ENCODE measurements at regions not wholly inside any gene's neighbourhood (a gene's known extent, or its start where the extent isn't known, plus 50 kb on each side); places are given as distances from the start of the nearest gene placed in this dataset.

DNA sequence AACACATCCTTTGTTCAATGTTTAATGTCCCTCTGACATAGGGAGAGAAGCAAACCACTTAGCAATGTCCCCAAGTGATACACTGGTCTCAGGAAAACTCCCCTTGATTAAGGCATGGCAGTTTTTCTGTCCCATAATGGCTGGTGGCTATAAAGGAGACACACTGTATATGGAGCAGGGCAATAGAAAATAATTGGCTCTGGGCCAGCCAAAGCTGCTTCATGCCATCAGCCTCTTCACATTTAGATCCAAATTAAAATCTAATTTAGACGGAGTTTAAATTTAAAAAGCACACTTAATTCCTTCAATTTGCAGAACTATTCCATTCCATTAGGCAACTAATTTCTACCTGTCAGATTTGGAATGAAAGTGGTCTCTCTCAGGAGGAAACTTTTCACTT is 638.1 kb downstream of the DSC3 start:
- no peaks in the 10 kb centered on the region for H3K27me3 ChIP-seq (ENCODE audit: insufficient read depth, low read length, poor library complexity, severe bottlenecking)
- no peaks in the 10 kb centered on the region for H3K4me1 ChIP-seq (ENCODE audit: insufficient read depth, low read length)
- no peak overlapping the region for H3K27ac Mint-ChIP-seq
- no peak for DNase-seq
- no peaks in the 10 kb centered on the region for H3K4me1 Mint-ChIP-seq
- no peak overlapping the region for H3K4me3 ChIP-seq (ENCODE audit: low read length)
- no peak overlapping the region for H3K27ac ChIP-seq (ENCODE audit: low read depth, low read length)
- no peaks in the 10 kb centered on the region for H3K36me3 Mint-ChIP-seq
- peaks cover 3 to 33% (median 12%) of the 10 kb centered on the region in 5 donors for H3K9me3 Mint-ChIP-seq
- POLR2A ChIA-PET: no interaction called here
- H3K4me3 Mint-ChIP-seq: no peak overlapping the region
- CTCF ChIA-PET: no interaction called here
- H3K9me3 ChIP-seq (ENCODE audit: low read length): no peaks in the 10 kb centered on the region
- no peaks in the 10 kb centered on the region for H3K36me3 ChIP-seq (ENCODE audit: insufficient read depth, low read length)
- no peaks in the 10 kb centered on the region for H3K27me3 Mint-ChIP-seq

DNA sequence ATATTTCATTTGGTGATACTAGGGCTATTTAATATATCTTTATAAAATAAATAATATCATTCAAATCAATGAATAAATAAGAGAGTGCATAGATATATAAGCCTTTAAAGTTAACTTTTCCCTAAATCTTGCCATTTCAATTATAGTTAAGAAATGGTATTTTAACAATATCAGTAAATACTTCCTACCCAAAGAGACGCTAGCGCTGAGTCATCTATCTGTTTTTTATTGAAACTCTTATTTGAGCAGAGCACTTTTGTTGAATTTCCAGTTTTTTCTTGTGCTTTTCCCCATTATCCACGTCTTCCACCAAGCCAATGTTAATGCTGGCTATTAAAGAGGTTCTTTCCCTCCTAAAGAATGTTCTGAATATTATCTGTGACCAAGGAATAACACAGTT is 639.3 kb downstream of the DSC3 start:
- Mint-ChIP-seq H3K9me3 (peaks cover 0 to 34% (median 7%) of the 10 kb centered on the region in 5 donors), H3K4me3 (no peak overlapping the region), H3K27ac (no peak overlapping the region), H3K4me1 (no peaks in the 10 kb centered on the region), H3K27me3 (no peaks in the 10 kb centered on the region), H3K36me3 (no peaks in the 10 kb centered on the region)
- H3K9me3 ChIP-seq (ENCODE audit: low read length): no peaks in the 10 kb centered on the region
- CTCF ChIA-PET: no interaction called here
- no peaks in the 10 kb centered on the region for H3K36me3 ChIP-seq (ENCODE audit: insufficient read depth, low read length)
- no peak overlapping the region for H3K4me3 ChIP-seq (ENCODE audit: low read length)
- H3K27me3 ChIP-seq (ENCODE audit: insufficient read depth, low read length, poor library complexity, severe bottlenecking): no peaks in the 10 kb centered on the region
- no peaks in the 10 kb centered on the region for H3K4me1 ChIP-seq (ENCODE audit: insufficient read depth, low read length)
- DNase-seq: no peak
- POLR2A ChIA-PET: no interaction called here
- H3K27ac ChIP-seq (ENCODE audit: low read depth, low read length): no peak overlapping the region

DNA sequence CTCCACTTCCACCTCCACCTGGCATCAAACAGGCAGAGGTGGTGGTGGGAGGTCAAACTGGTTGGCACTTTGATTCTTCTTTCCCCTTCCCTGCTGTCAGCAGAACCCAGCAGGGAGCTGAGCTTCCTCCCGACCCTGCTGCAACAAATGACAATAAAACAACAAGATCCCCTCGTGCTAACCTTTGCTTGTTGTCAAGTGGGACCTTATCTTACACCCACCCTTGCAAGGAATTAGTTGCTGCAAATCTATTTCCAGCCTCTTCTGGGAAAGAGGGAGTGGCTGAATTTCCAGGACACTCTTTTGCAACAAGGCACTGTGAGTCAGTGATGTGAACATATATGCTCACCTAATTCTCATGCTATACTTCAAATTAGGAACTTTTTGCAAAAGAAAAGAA is 655.1 kb downstream of the DSC3 start:
- Mint-ChIP-seq H3K9me3 (peaks cover 0 to 22% (median 7%) of the 10 kb centered on the region in 5 donors), H3K4me1 (no peaks in the 10 kb centered on the region), H3K36me3 (no peaks in the 10 kb centered on the region), H3K4me3 (no peak overlapping the region), H3K27me3 (no peaks in the 10 kb centered on the region), H3K27ac (no peak overlapping the region)
- Histone ChIP-seq H3K27ac (ENCODE audit: low read depth, low read length) (no peak overlapping the region), H3K4me3 (ENCODE audit: low read length) (no peak overlapping the region), H3K27me3 (ENCODE audit: insufficient read depth, low read length, poor library complexity, severe bottlenecking) (no peaks in the 10 kb centered on the region), H3K36me3 (ENCODE audit: insufficient read depth, low read length) (no peaks in the 10 kb centered on the region), H3K4me1 (ENCODE audit: insufficient read depth, low read length) (no peaks in the 10 kb centered on the region), H3K9me3 (ENCODE audit: low read length) (no peaks in the 10 kb centered on the region)
- POLR2A ChIA-PET: no interaction called here
- CTCF ChIA-PET: no interaction called here
- no peak for DNase-seq

DNA sequence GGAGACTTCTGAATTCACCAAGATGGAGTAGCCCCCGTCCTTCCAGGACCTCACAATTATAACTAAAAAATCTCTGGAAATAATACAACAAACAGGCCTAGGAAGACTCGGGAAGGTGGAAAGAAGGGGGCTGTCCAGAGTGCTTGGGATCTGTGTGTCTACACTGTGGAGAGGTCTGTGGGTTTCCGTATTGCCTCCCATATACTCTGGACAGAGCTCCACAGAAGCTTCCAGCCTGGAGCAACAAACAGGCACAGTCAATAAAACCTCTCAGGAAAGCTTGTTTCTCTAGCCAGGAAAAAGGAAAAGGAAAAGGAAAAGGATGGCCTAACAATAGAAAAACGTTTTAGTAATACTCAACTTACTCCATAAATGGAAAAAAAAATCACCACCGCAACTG is 655.9 kb downstream of the DSC3 start:
- Histone ChIP-seq H3K4me3 (ENCODE audit: low read length) (no peak overlapping the region), H3K36me3 (ENCODE audit: insufficient read depth, low read length) (no peaks in the 10 kb centered on the region), H3K27ac (ENCODE audit: low read depth, low read length) (no peak overlapping the region), H3K4me1 (ENCODE audit: insufficient read depth, low read length) (no peaks in the 10 kb centered on the region), H3K9me3 (ENCODE audit: low read length) (no peaks in the 10 kb centered on the region), H3K27me3 (ENCODE audit: insufficient read depth, low read length, poor library complexity, severe bottlenecking) (no peaks in the 10 kb centered on the region)
- Mint-ChIP-seq H3K4me1 (no peaks in the 10 kb centered on the region), H3K27me3 (no peaks in the 10 kb centered on the region), H3K27ac (peak overlapping the region in 1 of 8 donors; percentile 15), H3K4me3 (no peak overlapping the region), H3K9me3 (peaks cover 0 to 25% (median 5%) of the 10 kb centered on the region in 5 donors), H3K36me3 (no peaks in the 10 kb centered on the region)
- CTCF ChIA-PET: no interaction called here
- POLR2A ChIA-PET: no interaction called here
- DNase-seq: no peak

DNA sequence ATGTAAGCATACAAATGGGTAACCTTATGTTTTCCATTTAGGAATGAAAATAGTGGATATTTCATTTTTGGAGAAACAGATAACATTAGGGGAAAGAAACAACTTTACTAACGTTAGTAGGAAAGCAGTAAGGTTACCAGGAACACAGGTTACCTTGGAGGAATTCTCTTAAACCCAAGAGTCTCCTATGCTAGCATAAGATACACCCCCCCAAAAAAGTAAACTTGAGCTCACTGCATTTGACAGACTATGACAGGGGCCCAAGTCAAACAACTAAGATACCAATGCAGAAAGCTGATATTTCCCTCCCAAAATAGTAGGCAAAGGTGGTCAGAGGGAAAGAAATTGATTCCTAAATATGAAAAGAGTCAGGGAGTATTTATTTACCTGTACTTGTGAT is 656.9 kb downstream of the DSC3 start:
- H3K36me3 Mint-ChIP-seq: no peaks in the 10 kb centered on the region
- Histone ChIP-seq H3K9me3 (ENCODE audit: low read length) (no peaks in the 10 kb centered on the region), H3K27me3 (ENCODE audit: insufficient read depth, low read length, poor library complexity, severe bottlenecking) (no peaks in the 10 kb centered on the region), H3K36me3 (ENCODE audit: insufficient read depth, low read length) (no peaks in the 10 kb centered on the region), H3K4me1 (ENCODE audit: insufficient read depth, low read length) (no peaks in the 10 kb centered on the region), H3K4me3 (ENCODE audit: low read length) (no peak overlapping the region), H3K27ac (ENCODE audit: low read depth, low read length) (no peak overlapping the region)
- DNase-seq: no peak
- H3K9me3 Mint-ChIP-seq: peaks cover 2 to 26% (median 5%) of the 10 kb centered on the region in 5 donors
- CTCF ChIA-PET: no interaction called here
- POLR2A ChIA-PET: no interaction called here
- no peaks in the 10 kb centered on the region for H3K4me1 Mint-ChIP-seq
- H3K27me3 Mint-ChIP-seq: no peaks in the 10 kb centered on the region
- no peak overlapping the region for H3K27ac Mint-ChIP-seq
- no peak overlapping the region for H3K4me3 Mint-ChIP-seq

DNA sequence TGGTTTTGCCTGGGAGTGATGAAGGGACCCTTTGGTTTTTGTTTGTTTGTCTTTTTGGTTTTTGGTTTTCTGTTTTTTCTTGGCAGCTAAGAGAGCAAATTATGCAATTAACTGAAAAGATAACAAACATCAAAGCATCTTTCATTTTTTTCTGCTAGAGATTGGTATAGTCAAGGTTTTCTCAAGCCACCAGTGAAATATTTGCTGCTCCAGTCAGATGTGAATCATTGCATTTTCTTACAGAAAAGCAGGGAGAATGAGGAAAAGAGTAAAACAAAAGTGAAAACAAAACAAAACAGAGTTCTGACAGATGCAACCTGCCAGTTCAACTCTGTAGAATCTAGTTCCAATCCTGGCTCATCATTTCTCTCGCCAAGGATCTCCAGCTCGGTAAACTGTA is 660.7 kb downstream of the DSC3 start:
- Mint-ChIP-seq H3K27ac (no peak overlapping the region), H3K27me3 (no peaks in the 10 kb centered on the region), H3K4me3 (no peak overlapping the region), H3K9me3 (peaks cover 1 to 22% (median 6%) of the 10 kb centered on the region in 5 donors), H3K36me3 (no peaks in the 10 kb centered on the region), H3K4me1 (no peaks in the 10 kb centered on the region)
- Histone ChIP-seq H3K9me3 (ENCODE audit: low read length) (peaks cover 5% of the 10 kb centered on the region), H3K36me3 (ENCODE audit: insufficient read depth, low read length) (no peaks in the 10 kb centered on the region), H3K27me3 (ENCODE audit: insufficient read depth, low read length, poor library complexity, severe bottlenecking) (no peaks in the 10 kb centered on the region), H3K4me1 (ENCODE audit: insufficient read depth, low read length) (no peaks in the 10 kb centered on the region), H3K27ac (ENCODE audit: low read depth, low read length) (no peak overlapping the region), H3K4me3 (ENCODE audit: low read length) (no peak overlapping the region)
- POLR2A ChIA-PET: no interaction called here
- CTCF ChIA-PET: no interaction called here
- DNase-seq: no peak

DNA sequence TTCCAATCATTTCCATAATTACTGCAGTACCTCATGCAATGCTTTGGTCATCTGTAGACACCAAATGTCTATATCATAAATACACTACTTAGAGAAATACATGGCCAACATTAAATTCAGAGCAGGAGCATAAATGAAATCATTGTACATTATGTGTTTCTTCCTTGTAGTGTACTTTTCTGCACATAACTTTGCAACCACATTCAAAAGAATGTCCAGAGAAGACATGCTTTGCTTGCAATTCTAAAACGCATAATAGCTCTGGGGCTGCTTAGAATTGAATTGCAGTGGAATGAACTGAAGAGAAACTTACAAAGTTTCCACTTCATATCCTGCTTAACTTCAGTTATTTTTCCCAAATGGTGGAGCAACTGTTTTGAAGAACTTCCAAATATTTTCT is 664.4 kb downstream of the DSC3 start:
- Mint-ChIP-seq H3K4me3 (no peak overlapping the region), H3K36me3 (no peaks in the 10 kb centered on the region), H3K27me3 (no peaks in the 10 kb centered on the region), H3K27ac (no peak overlapping the region), H3K9me3 (peaks cover 4 to 27% (median 6%) of the 10 kb centered on the region in 5 donors), H3K4me1 (no peaks in the 10 kb centered on the region)
- Histone ChIP-seq H3K27ac (ENCODE audit: low read depth, low read length) (no peak overlapping the region), H3K4me1 (ENCODE audit: insufficient read depth, low read length) (no peaks in the 10 kb centered on the region), H3K36me3 (ENCODE audit: insufficient read depth, low read length) (no peaks in the 10 kb centered on the region), H3K9me3 (ENCODE audit: low read length) (peaks cover 8% of the 10 kb centered on the region), H3K4me3 (ENCODE audit: low read length) (no peak overlapping the region), H3K27me3 (ENCODE audit: insufficient read depth, low read length, poor library complexity, severe bottlenecking) (no peaks in the 10 kb centered on the region)
- DNase-seq: no peak
- ChIA-PET POLR2A (no interaction called here), CTCF (no interaction called here)

DNA sequence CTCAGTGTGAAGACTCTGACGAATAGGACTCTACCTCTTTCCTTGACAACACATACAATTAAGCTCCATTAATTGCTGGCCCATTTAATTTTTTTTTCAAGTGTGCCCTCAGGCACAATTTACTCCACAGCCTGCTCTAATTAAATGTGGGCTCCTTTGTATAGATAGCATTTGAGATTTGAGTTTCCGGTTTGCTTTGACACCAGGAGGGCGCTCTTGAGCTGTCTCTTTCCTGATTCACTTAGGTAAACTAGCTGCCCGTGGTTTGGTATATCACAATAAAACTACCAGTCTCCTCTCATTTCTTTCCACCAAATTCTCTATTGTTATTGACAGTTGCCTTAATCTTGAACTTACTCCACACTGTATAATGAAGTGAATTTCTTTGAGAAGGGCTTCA is 666.0 kb downstream of the DSC3 start:
- Mint-ChIP-seq H3K9me3 (peaks cover 4 to 26% (median 8%) of the 10 kb centered on the region in 5 donors), H3K4me1 (no peaks in the 10 kb centered on the region)

DNA sequence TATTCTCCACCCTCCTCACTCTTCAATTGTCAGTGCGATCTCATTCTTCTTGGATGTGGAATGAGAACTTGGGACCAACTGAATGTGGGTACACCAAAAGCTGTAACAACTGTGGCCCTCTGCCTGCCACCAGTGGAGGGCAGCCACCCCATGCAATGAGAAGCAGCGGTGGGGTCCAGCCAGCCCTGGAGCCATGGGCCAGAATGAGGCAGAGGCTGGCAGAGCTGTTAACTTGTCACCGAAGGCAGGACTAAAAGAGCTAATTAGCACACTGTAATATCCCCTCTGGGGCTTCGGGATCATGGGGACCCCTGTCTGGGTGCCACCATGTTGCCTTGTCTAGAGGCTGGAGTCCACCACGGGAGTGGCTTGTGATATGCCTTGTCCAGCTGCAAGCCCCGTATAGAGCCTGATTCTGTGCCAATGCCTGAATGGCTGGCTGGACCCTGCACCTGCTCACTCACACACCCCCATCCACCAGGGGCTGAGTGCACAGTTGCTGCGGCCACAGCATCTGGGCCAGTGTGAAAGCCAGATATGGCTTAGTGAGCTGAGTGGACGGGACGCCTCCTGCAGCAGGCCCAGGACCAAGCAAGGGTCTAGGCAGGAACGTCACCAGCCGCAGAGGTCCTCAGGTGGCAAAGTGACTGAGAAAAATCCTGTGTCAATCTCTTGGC is 680.5 kb downstream of the DSC3 start:
- H3K4me1 Mint-ChIP-seq: no peaks in the 10 kb centered on the region
- DNase-seq: no peak
- no peaks in the 10 kb centered on the region for H3K27me3 Mint-ChIP-seq
- H3K27ac ChIP-seq (ENCODE audit: low read depth, low read length): no peak overlapping the region
- H3K4me1 ChIP-seq (ENCODE audit: insufficient read depth, low read length): no peaks in the 10 kb centered on the region
- CTCF ChIA-PET: no interaction called here
- POLR2A ChIA-PET: no interaction called here
- no peaks in the 10 kb centered on the region for H3K9me3 ChIP-seq (ENCODE audit: low read length)
- H3K36me3 Mint-ChIP-seq: no peaks in the 10 kb centered on the region
- H3K27me3 ChIP-seq (ENCODE audit: insufficient read depth, low read length, poor library complexity, severe bottlenecking): no peaks in the 10 kb centered on the region
- no peaks in the 10 kb centered on the region for H3K36me3 ChIP-seq (ENCODE audit: insufficient read depth, low read length)
- peaks cover 4 to 37% (median 7%) of the 10 kb centered on the region in 5 donors for H3K9me3 Mint-ChIP-seq
- H3K4me3 ChIP-seq (ENCODE audit: low read length): no peak overlapping the region
- no peak overlapping the region for H3K27ac Mint-ChIP-seq
- no peak overlapping the region for H3K4me3 Mint-ChIP-seq

More for the DNA sequence above, 666.0 kb downstream of the DSC3 start:
- peaks cover 8% of the 10 kb centered on the region for H3K9me3 ChIP-seq (ENCODE audit: low read length)
- ChIA-PET CTCF (no interaction called here), POLR2A (no interaction called here)
- no peaks in the 10 kb centered on the region for H3K27me3 ChIP-seq (ENCODE audit: insufficient read depth, low read length, poor library complexity, severe bottlenecking)
- no peak overlapping the region for H3K27ac ChIP-seq (ENCODE audit: low read depth, low read length)
- DNase-seq: no peak
- Mint-ChIP-seq H3K4me3 (no peak overlapping the region), H3K27ac (no peak overlapping the region), H3K27me3 (no peaks in the 10 kb centered on the region), H3K36me3 (no peaks in the 10 kb centered on the region)
- H3K4me1 ChIP-seq (ENCODE audit: insufficient read depth, low read length): no peaks in the 10 kb centered on the region
- H3K4me3 ChIP-seq (ENCODE audit: low read length): no peak overlapping the region
- no peaks in the 10 kb centered on the region for H3K36me3 ChIP-seq (ENCODE audit: insufficient read depth, low read length)

Data from CD8-positive, alpha-beta memory T cell (primary cell).